ENCODE measurements at regions not wholly inside any gene's neighbourhood (a gene's known extent, or its start where the extent isn't known, plus 50 kb on each side); places are given as distances from the start of the nearest gene placed in this dataset.

- TF ChIP-seq EZH2phosphoT487 (IDR thresholded peaks at IDR 0.05; ENCODE audit: borderline replicate concordance, low read length) (no peak), EZH2 (IDR thresholded peaks at IDR 0.05; ENCODE audit: low read length, unreplicated experiment) (no peak), CTCF (conservative IDR thresholded peaks at IDR 0.05; ENCODE audit: low read depth, low read length) (no peak)
Measured at GRCh38 chr10:2909921-2910320, 157.4 kb upstream of the PFKP start.

GRCh38 chr10:2908851-2909630 is 158.3 kb upstream of the PFKP start:
- no peak overlapping the region for H3K4me2 ChIP-seq (ENCODE audit: low read length)
- no peak overlapping the region for H3K9ac ChIP-seq (ENCODE audit: low read length)
- no peaks in the 10 kb centered on the region for H3K79me2 ChIP-seq (ENCODE audit: low read length)
- intact Hi-C loops (cut with micrococcal nuclease): no loop called here
- no peak for TF ChIP-seq CTCF (conservative IDR thresholded peaks at IDR 0.05; ENCODE audit: low read depth, low read length)
- no peak for TF ChIP-seq EZH2 (IDR thresholded peaks at IDR 0.05; ENCODE audit: low read length, unreplicated experiment)
- TF ChIP-seq EZH2phosphoT487 (IDR thresholded peaks at IDR 0.05; ENCODE audit: borderline replicate concordance, low read length): no peak
- ATAC-seq (no peak), DNase-seq (no peak)
- no peaks in the 10 kb centered on the region for H4K20me1 ChIP-seq (ENCODE audit: low read length)
- POLR2A ChIA-PET (ENCODE audit: unreplicated experiment): no interaction called here
- CTCF ChIA-PET: no interaction called here
- H2AFZ ChIP-seq (ENCODE audit: low read length): no peak overlapping the region
- no peaks in the 10 kb centered on the region for H3F3A ChIP-seq (ENCODE audit: low read length, unreplicated experiment)
- BruUV-seq (replicated peaks): no TSS peak
- no peak overlapping the region for H3K4me3 ChIP-seq (ENCODE audit: low read length)
- H3K27ac ChIP-seq (ENCODE audit: low read length): no peak overlapping the region
- H3K36me3 ChIP-seq (ENCODE audit: low read depth, low read length): no peaks in the 10 kb centered on the region
- peaks cover 13% of the 10 kb centered on the region; the same call in 1 of the 2 replicates for H3K27me3 ChIP-seq (ENCODE audit: low read length)
- H3K9me3 ChIP-seq (ENCODE audit: low read length): no peaks in the 10 kb centered on the region
- H3K9me2 ChIP-seq (replicated peaks; ENCODE audit: low read length): no peaks in the 10 kb centered on the region
- H3K4me1 ChIP-seq (ENCODE audit: insufficient read depth, low read length): no peaks in the 10 kb centered on the region

More at GRCh38 chr10:2909921-2910320, 157.4 kb upstream of the PFKP start:
- Histone ChIP-seq H3K4me2 (ENCODE audit: low read length) (no peak overlapping the region), H4K20me1 (ENCODE audit: low read length) (no peaks in the 10 kb centered on the region), H3K4me3 (ENCODE audit: low read length) (no peak overlapping the region), H3F3A (ENCODE audit: low read length, unreplicated experiment) (no peaks in the 10 kb centered on the region), H3K9me3 (ENCODE audit: low read length) (no peaks in the 10 kb centered on the region), H3K9ac (ENCODE audit: low read length) (no peak overlapping the region), H3K36me3 (ENCODE audit: low read depth, low read length) (no peaks in the 10 kb centered on the region), H3K4me1 (ENCODE audit: insufficient read depth, low read length) (no peaks in the 10 kb centered on the region), H3K27me3 (ENCODE audit: low read length) (peaks cover 4% of the 10 kb centered on the region; the same call in 1 of the 2 replicates), H2AFZ (ENCODE audit: low read length) (no peak overlapping the region), H3K9me2 (replicated peaks; ENCODE audit: low read length) (no peaks in the 10 kb centered on the region), H3K27ac (ENCODE audit: low read length) (no peak overlapping the region), H3K79me2 (ENCODE audit: low read length) (no peaks in the 10 kb centered on the region)
- no peak for ATAC-seq
- DNase-seq: no peak
- ChIA-PET CTCF (no interaction called here), POLR2A (ENCODE audit: unreplicated experiment) (no interaction called here)
- no TSS peak for BruUV-seq (replicated peaks)
- intact Hi-C loops (cut with micrococcal nuclease): no loop called here

GRCh38 chr10:2906974-2907373 is 160.4 kb upstream of the PFKP start:
- H3K4me2 ChIP-seq (ENCODE audit: low read length): no peak overlapping the region
- intact Hi-C loops (cut with micrococcal nuclease): no loop called here
- POLR2A ChIA-PET (ENCODE audit: unreplicated experiment): no interaction called here
- H3K27me3 ChIP-seq (ENCODE audit: low read length): peaks cover 30% of the 10 kb centered on the region; the same call in 1 of the 2 replicates
- H2AFZ ChIP-seq (ENCODE audit: low read length): no peak overlapping the region
- DNase-seq (no peak), ATAC-seq (no peak)
- no peak overlapping the region for H3K27ac ChIP-seq (ENCODE audit: low read length)
- H4K20me1 ChIP-seq (ENCODE audit: low read length): no peaks in the 10 kb centered on the region
- no peak for TF ChIP-seq CTCF (conservative IDR thresholded peaks at IDR 0.05; ENCODE audit: low read depth, low read length)
- no peaks in the 10 kb centered on the region for H3K9me2 ChIP-seq (replicated peaks; ENCODE audit: low read length)
- H3K36me3 ChIP-seq (ENCODE audit: low read depth, low read length): no peaks in the 10 kb centered on the region
- no TSS peak for BruUV-seq (replicated peaks)
- CTCF ChIA-PET: no interaction called here
- no peaks in the 10 kb centered on the region for H3K9me3 ChIP-seq (ENCODE audit: low read length)
- H3F3A ChIP-seq (ENCODE audit: low read length, unreplicated experiment): no peaks in the 10 kb centered on the region
- H3K79me2 ChIP-seq (ENCODE audit: low read length): no peaks in the 10 kb centered on the region
- H3K4me3 ChIP-seq (ENCODE audit: low read length): no peak overlapping the region
- H3K4me1 ChIP-seq (ENCODE audit: insufficient read depth, low read length): no peaks in the 10 kb centered on the region
- no peak overlapping the region for H3K9ac ChIP-seq (ENCODE audit: low read length)

All from PC-3 (cell line).